ENCODE measurements at regions not wholly inside any gene's neighbourhood (a gene's known extent, or its start where the extent isn't known, plus 50 kb on each side); places are given as distances from the start of the nearest gene placed in this dataset.
"Not testable (repeated sequence)": the region's sequence is repeated elsewhere in the genome, so short reads cannot be mapped to it uniquely, and the experiment has no call there.

GRCh38 chr11:15347969-15348734 lies 233.4 kb downstream of the INSC start:
- no peak overlapping the region for H3K27ac ChIP-seq
- TF ChIP-seq ZFX (IDR thresholded peaks at IDR 0.05) (no peak), CTCF (conservative IDR thresholded peaks at IDR 0.05) (no peak)

- H3K27ac ChIP-seq = no peak overlapping the region
Measured at GRCh38 chr11:15349413-15349812, 234.7 kb downstream of the INSC start.

GRCh38 chr11:15361316-15361715 lies 246.6 kb downstream of the INSC start:
- no peak for TF ChIP-seq ZFX (IDR thresholded peaks at IDR 0.05)
- no peak for TF ChIP-seq CTCF (conservative IDR thresholded peaks at IDR 0.05)
- H3K27ac ChIP-seq = no peak overlapping the region; the same call in 1 of the 2 replicates

More at GRCh38 chr11:15349413-15349812, 234.7 kb downstream of the INSC start:
- TF ChIP-seq CTCF (conservative IDR thresholded peaks at IDR 0.05) (no peak), ZFX (IDR thresholded peaks at IDR 0.05) (no peak)

- H3K27ac ChIP-seq = not testable (repeated sequence)
Measured at GRCh38 chr11:15365286-15365685, 250.6 kb downstream of the INSC start.

- TF ChIP-seq ZFX (IDR thresholded peaks at IDR 0.05) (no peak), CTCF (conservative IDR thresholded peaks at IDR 0.05) (no peak)
- no peak overlapping the region for H3K27ac ChIP-seq
Measured at GRCh38 chr11:15367695-15368094, 253.0 kb downstream of the INSC start.

- no peak overlapping the region for H3K27ac ChIP-seq
- no peak for TF ChIP-seq CTCF (conservative IDR thresholded peaks at IDR 0.05)
- no peak for TF ChIP-seq ZFX (IDR thresholded peaks at IDR 0.05)
Measured at GRCh38 chr11:15370495-15371147, 255.9 kb downstream of the INSC start.

- TF ChIP-seq CTCF (conservative IDR thresholded peaks at IDR 0.05) (no peak), ZFX (IDR thresholded peaks at IDR 0.05) (no peak)
- no peak overlapping the region for H3K27ac ChIP-seq
Measured at GRCh38 chr11:15371533-15371932, 256.8 kb downstream of the INSC start.
